Gastroesophageal sphincter (tissue), 4 donors: ENCODE measurements at regions not wholly inside any gene's neighbourhood (a gene's known extent, or its start where the extent isn't known, plus 50 kb on each side); places are given as distances from the start of the nearest gene placed in this dataset.
A peak's percentile ranks its signal among the peaks of the same experiment; 100 is the strongest.

Experiments used
- ATAC-seq: fragments of 150-250 bp; one replicate; pipeline ENCODE4 v1.9.1; 2016; ENCODE audit warnings: mild to moderate bottlenecking, moderate library complexity
- H3K27ac ChIP-seq, 4 donors: fragments of 200-600 bp; sonication (generic) in 3 of 4; 1 replicate in 3 of 4; 2 replicates in 1 of 4; pipeline ENCODE4 v1.5.1; 2016 to 2019
- H3K27me3 ChIP-seq: fragments of 200-600 bp; sonication (generic); one replicate; pipeline ENCODE4 v1.5.1; 2019
- H3K36me3 ChIP-seq, 2 donors: fragments of 200-600 bp; sonication (generic); one replicate each; pipeline ENCODE4 v1.5.1; 2019; ENCODE audit warnings: control low read depth in 1 of 2
- H3K4me1 ChIP-seq, 3 donors: fragments of 200-600 bp; sonication (generic); 1 replicate in 2 of 3; 2 replicates in 1 of 3; pipeline ENCODE4 v1.5.1; 2016 to 2019; ENCODE audit warnings: control low read depth in 2 of 3
- H3K4me3 ChIP-seq, 2 donors: fragments of 200-600 bp; sonication (generic); one replicate each; pipeline ENCODE4 v1.5.1; 2019; ENCODE audit warnings: mild to moderate bottlenecking in 1 of 2, moderate library complexity in 1 of 2
- H3K9me3 ChIP-seq, 3 donors: fragments of 200-600 bp; sonication (generic); one replicate each; pipeline ENCODE4 v1.5.1; 2017 to 2019; ENCODE audit warnings: control low read depth in 2 of 3
- CTCF ChIP-seq, 4 experiments: fragments of 200-600 bp in 2 of 4; fragments of 450-650 bp in 2 of 4; sonication (generic) in 1 of 4; IDR thresholded peaks; one replicate each; pipeline ENCODE4 v1.5.1; 2017 to 2019; ENCODE audit warnings: antibody characterized with exemption in 4 of 4, mild to moderate bottlenecking in 2 of 4, moderate library complexity in 2 of 4
- EP300 ChIP-seq: sonication (generic); formaldehyde crosslinking; IDR thresholded peaks from one replicate; pipeline ENCODE4 v1.6.1; 2017; ENCODE audit warnings: antibody characterized with exemption, mild to moderate bottlenecking
- POLR2A ChIP-seq, 2 donors: fragments of 450-650 bp; IDR thresholded peaks; one replicate each; pipeline ENCODE4 v1.6.1; 2017; ENCODE audit warnings: antibody characterized with exemption in 2 of 2, mild to moderate bottlenecking in 2 of 2, moderate library complexity in 1 of 2
- POLR2AphosphoS5 ChIP-seq: sonication (generic); formaldehyde crosslinking; IDR thresholded peaks from one replicate; pipeline ENCODE4 v1.6.1; 2017; ENCODE audit warnings: antibody characterized with exemption
- WGBS, 2 donors: methylation state at CpG; one replicate each; pipeline ENCODE4 v1.1.5; 2018; ENCODE audit warnings: low coverage in 1 of 2; 5-methylcytosine and 5-hydroxymethylcytosine counted together

GRCh38 chr2:37512971-37513370 is 158.5 kb downstream of the CDC42EP3 start:
- H3K27ac ChIP-seq: no peak overlapping the region
- H3K27me3 ChIP-seq: no peaks in the 10 kb centered on the region
- ATAC-seq: no peak
- no peaks in the 10 kb centered on the region for H3K36me3 ChIP-seq
- peaks cover 0 to 5% (median 0%) of the 10 kb centered on the region in 3 donors for H3K4me1 ChIP-seq
- TF ChIP-seq POLR2A (IDR thresholded peaks at IDR 0.05) (no peak), CTCF (IDR thresholded peaks at IDR 0.05) (no peak), EP300 (no peak), POLR2AphosphoS5 (no peak)
- no peak overlapping the region for H3K4me3 ChIP-seq
- no peaks in the 10 kb centered on the region for H3K9me3 ChIP-seq
- 87 to 100% methylated on average over 1 of the region's 1 CpG for WGBS, 2 donors

- H3K4me1 ChIP-seq: peaks cover 10 to 60% (median 16%) of the 10 kb centered on the region in 3 donors
- peak overlapping the region; percentile 74 to 79 (median 77) for H3K27ac ChIP-seq
- H3K4me3 ChIP-seq: no peak overlapping the region
- WGBS, 2 donors: 0 to 3% methylated on average over 4 to 5 of the region's 5 CpGs
- H3K36me3 ChIP-seq: no peaks in the 10 kb centered on the region
- no peak for TF ChIP-seq EP300
- peak; percentile 89 for TF ChIP-seq POLR2AphosphoS5
- peak; percentile 96 for ATAC-seq
- H3K27me3 ChIP-seq: no peaks in the 10 kb centered on the region
- H3K9me3 ChIP-seq: no peaks in the 10 kb centered on the region
Observed at GRCh38 chr2:37523814-37524362, 147.6 kb downstream of the CDC42EP3 start.

GRCh38 chr2:37526323-37526722 is 145.1 kb downstream of the CDC42EP3 start:
- ATAC-seq: no peak
- H3K27ac ChIP-seq: peak overlapping the region in 1 of 4 donors; percentile 16
- H3K27me3 ChIP-seq: no peaks in the 10 kb centered on the region
- WGBS, 2 donors: 55 to 88% methylated on average over 1 to 3 of the region's 4 CpGs
- H3K4me3 ChIP-seq: no peak overlapping the region
- H3K4me1 ChIP-seq: peaks cover 10 to 79% (median 21%) of the 10 kb centered on the region in 3 donors
- H3K36me3 ChIP-seq: no peaks in the 10 kb centered on the region
- H3K9me3 ChIP-seq: no peaks in the 10 kb centered on the region
- no peak for TF ChIP-seq POLR2AphosphoS5
- no peak for TF ChIP-seq EP300
- no peak for TF ChIP-seq CTCF (IDR thresholded peaks at IDR 0.05)
- TF ChIP-seq POLR2A (IDR thresholded peaks at IDR 0.05): no peak

- ATAC-seq: no peak
- no peaks in the 10 kb centered on the region for H3K36me3 ChIP-seq
- H3K9me3 ChIP-seq: no peaks in the 10 kb centered on the region
- no peak overlapping the region for H3K4me3 ChIP-seq
- H3K27me3 ChIP-seq: no peaks in the 10 kb centered on the region
- TF ChIP-seq CTCF (IDR thresholded peaks at IDR 0.05): no peak
- no peak for TF ChIP-seq POLR2A (IDR thresholded peaks at IDR 0.05)
- no peak for TF ChIP-seq EP300
- no peak for TF ChIP-seq POLR2AphosphoS5
- H3K27ac ChIP-seq: peak overlapping the region in 2 of 4 donors; percentile 15 to 40
- H3K4me1 ChIP-seq: peaks cover 10 to 76% (median 21%) of the 10 kb centered on the region in 3 donors
Observed at GRCh38 chr2:37526856-37527255, 144.6 kb downstream of the CDC42EP3 start.

- peaks cover 10 to 71% (median 21%) of the 10 kb centered on the region in 3 donors for H3K4me1 ChIP-seq
- H3K4me3 ChIP-seq: no peak overlapping the region
- no peak for ATAC-seq
- no peaks in the 10 kb centered on the region for H3K36me3 ChIP-seq
- H3K27me3 ChIP-seq: no peaks in the 10 kb centered on the region
- H3K9me3 ChIP-seq: no peaks in the 10 kb centered on the region
- TF ChIP-seq CTCF (IDR thresholded peaks at IDR 0.05): no peak
- no peak for TF ChIP-seq EP300
- TF ChIP-seq POLR2A (IDR thresholded peaks at IDR 0.05): no peak
- no peak for TF ChIP-seq POLR2AphosphoS5
- WGBS, 2 donors: 39 to 42% methylated on average over 5 of the region's 5 CpGs
- H3K27ac ChIP-seq: peak overlapping the region in 2 of 4 donors; percentile 15 to 40
Observed at GRCh38 chr2:37527361-37527760, 144.1 kb downstream of the CDC42EP3 start.
